NB4 (cell line): ENCODE measurements at regions not wholly inside any gene's neighbourhood (a gene's known extent, or its start where the extent isn't known, plus 50 kb on each side); places are given as distances from the start of the nearest gene placed in this dataset.

Source experiments
- DNase-seq: peaks from one replicate; pipeline ENCODE4 v3.0.0; 2010; ENCODE audit warnings: low read depth
- H3K4me3 ChIP-seq: one replicate; pipeline ENCODE4 v1.5.1; 2011; ENCODE audit warnings: mild to moderate bottlenecking, low read depth, low read length, moderate library complexity
- CTCF ChIP-seq: IDR thresholded peaks from one replicate; pipeline ENCODE4 v1.5.1; 2012; ENCODE audit warnings: low read depth, low read length
- MAX ChIP-seq: IDR thresholded peaks from 2 replicates; pipeline ENCODE4 v1.6.1; 2011; ENCODE audit warnings: low read depth, low read length
- MYC ChIP-seq: IDR thresholded peaks from 2 replicates; pipeline ENCODE4 v1.6.1; 2011; ENCODE audit warnings: low read depth, low read length
- POLR2A ChIP-seq: IDR thresholded peaks from 2 replicates; pipeline ENCODE4 v1.6.1; 2011; ENCODE audit warnings: mild to moderate bottlenecking; ENCODE audit not compliant: insufficient read length; ENCODE audit errors: extremely low read depth

DNA sequence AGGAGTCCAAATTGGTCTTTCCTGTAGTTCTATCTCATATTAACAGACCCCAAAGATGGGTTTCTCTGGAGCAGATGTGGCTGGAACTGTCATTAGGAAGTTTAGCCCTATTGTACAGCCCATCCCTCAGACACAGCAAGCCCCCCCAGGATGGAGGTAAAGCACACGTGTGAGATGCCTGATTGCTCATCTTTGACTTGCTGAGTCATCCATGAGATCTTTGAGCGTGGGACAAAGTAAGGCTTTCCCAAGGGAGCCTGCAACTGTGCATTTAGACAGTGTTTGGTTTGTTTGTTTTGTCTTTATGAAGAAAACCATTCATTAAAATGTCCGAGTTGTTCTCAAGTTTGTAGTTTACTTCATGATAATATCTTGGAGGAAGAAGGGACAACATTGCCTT, 145.3 kb upstream of the CDH13 start:
- H3K4me3 ChIP-seq, result no peak overlapping the region
- no peak for DNase-seq
- TF ChIP-seq MYC (no peak), POLR2A (no peak), MAX (no peak), CTCF (no peak)

DNA sequence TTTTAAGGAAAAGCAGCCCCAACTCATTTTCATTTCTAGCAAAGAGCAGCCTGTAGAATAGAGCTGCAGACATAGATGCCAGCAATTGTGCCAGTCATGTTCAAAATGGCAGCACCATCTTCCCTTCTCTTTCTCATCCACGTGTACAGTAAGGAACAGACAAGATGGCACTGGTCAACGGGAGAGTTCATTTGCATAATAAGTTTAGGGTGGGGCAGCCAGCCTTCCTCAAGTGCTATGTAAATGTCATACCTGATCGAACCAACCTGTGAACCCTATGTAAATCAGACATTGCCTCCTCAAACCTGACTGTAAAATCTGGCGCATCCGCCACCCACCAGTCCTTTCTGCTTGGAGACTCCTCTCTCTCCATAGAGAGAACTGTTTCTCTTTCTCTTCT, 150.0 kb upstream of the CDH13 start:
- TF ChIP-seq MAX (no peak), POLR2A (no peak), CTCF (no peak), MYC (no peak)
- H3K4me3 ChIP-seq, result no peak overlapping the region
- DNase-seq, result no peak

GRCh38 chr16:82470620-82471152, 156.1 kb upstream of the CDH13 start:
- no peak for TF ChIP-seq POLR2A
- no peak for TF ChIP-seq MYC
- no peak for TF ChIP-seq MAX
- TF ChIP-seq CTCF, result no peak
- DNase-seq, result no peak

DNA sequence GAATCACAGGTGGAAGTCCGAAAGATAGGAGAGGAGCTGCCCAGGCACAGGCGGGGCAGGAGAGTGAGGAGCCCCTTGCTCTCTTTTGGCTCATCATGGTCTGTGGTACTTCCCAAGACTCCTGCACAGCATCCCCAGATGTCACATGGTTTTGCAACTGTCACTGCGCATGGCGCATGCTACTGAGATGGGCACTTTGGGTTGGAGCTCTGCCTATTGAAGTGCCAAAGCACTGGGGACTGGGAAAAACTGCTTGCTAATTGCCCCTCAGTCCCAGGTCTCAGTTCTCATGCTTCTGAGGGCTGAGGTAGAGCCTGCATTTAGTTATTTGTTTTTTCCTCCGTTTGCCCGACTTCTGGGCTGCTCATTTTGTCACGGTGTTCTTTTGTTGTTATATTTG, 156.8 kb upstream of the CDH13 start:
- H3K4me3 ChIP-seq, result no peak overlapping the region
- no peak for DNase-seq
- TF ChIP-seq CTCF, result no peak
- no peak for TF ChIP-seq POLR2A
- no peak for TF ChIP-seq MYC
- TF ChIP-seq MAX, result no peak

More at GRCh38 chr16:82470620-82471152, 156.1 kb upstream of the CDH13 start:
- no peak overlapping the region for H3K4me3 ChIP-seq

DNA sequence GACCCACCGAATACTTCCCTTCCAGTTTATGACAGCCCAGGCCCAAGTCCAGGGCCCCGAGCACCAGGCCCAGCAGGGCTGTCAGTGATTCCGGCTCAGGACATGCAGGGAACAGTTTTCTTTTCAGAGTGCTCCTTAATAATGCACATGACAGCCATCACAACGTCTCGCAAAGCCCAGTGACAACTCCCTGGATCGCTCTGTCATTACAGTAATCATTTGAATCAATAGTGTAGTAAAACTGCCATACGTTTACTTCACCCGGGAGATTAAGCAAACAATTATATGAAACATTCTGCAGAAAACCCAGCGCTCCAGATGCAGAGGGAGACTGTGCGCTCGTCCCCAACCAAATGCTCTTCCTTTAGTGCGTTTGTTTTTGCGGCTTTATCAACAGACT, 162.6 kb upstream of the CDH13 start:
- no peak for DNase-seq
- H3K4me3 ChIP-seq, result no peak overlapping the region
- TF ChIP-seq CTCF (no peak), MYC (no peak), MAX (no peak), POLR2A (no peak)

- TF ChIP-seq POLR2A (no peak), CTCF (no peak), MAX (no peak), MYC (no peak)
- no peak for DNase-seq
- no peak overlapping the region for H3K4me3 ChIP-seq
Measured at GRCh38 chr16:82460766-82461165, 166.0 kb upstream of the CDH13 start.
